ENCODE measurements at regions not wholly inside any gene's neighbourhood (a gene's known extent, or its start where the extent isn't known, plus 50 kb on each side); places are given as distances from the start of the nearest gene placed in this dataset.
A peak's percentile ranks its signal among the peaks of the same experiment; 100 is the strongest.

GRCh38 chr1:55700359-55701130, 485.4 kb upstream of the USP24 start:
- Histone ChIP-seq H3K4me1 (ENCODE audit: control insufficient read depth in 5 of 5, insufficient read depth in 5 of 5, low read length in 5 of 5) (peaks cover 0 to 41% (median 19%) of the 10 kb centered on the region in 5 donors), H3K4me3 (no peak overlapping the region), H3K27ac (ENCODE audit: low read depth in 1 of 2, low read length in 1 of 2) (no peak overlapping the region), H3K9ac (ENCODE audit: insufficient read depth in 1 of 2, low read length in 2 of 2) (no peak overlapping the region), H3K27me3 (ENCODE audit: control insufficient read depth in 3 of 3, insufficient read depth in 3 of 3, low read length in 2 of 3) (no peaks in the 10 kb centered on the region), H3K36me3 (ENCODE audit: control insufficient read depth in 4 of 4, insufficient read depth in 4 of 4, low read length in 4 of 4) (no peaks in the 10 kb centered on the region), H3K9me3 (ENCODE audit: control insufficient read depth in 4 of 4, insufficient read depth in 3 of 4, low read length in 3 of 4) (peaks cover 0 to 1% (median 0%) of the 10 kb centered on the region in 4 donors)
- TF ChIP-seq CTCF (IDR thresholded peaks at IDR 0.05; ENCODE audit: control extremely low read depth, extremely low read depth): no peak
- no peak for DNase-seq
- WGBS, 2 donors: 58 to 82% methylated on average over 2 of the region's 2 CpGs
- ATAC-seq (ENCODE audit: insufficient read depth, low FRiP score): no peak

- Histone ChIP-seq H3K36me3 (ENCODE audit: control insufficient read depth in 4 of 4, insufficient read depth in 4 of 4, low read length in 4 of 4) (no peaks in the 10 kb centered on the region), H3K27me3 (ENCODE audit: control insufficient read depth in 3 of 3, insufficient read depth in 3 of 3, low read length in 2 of 3) (no peaks in the 10 kb centered on the region), H3K9me3 (ENCODE audit: control insufficient read depth in 4 of 4, insufficient read depth in 3 of 4, low read length in 3 of 4) (no peaks in the 10 kb centered on the region), H3K4me3 (no peak overlapping the region), H3K27ac (ENCODE audit: low read depth in 1 of 2, low read length in 1 of 2) (no peak overlapping the region), H3K4me1 (ENCODE audit: control insufficient read depth in 5 of 5, insufficient read depth in 5 of 5, low read length in 5 of 5) (peaks cover 0 to 49% (median 24%) of the 10 kb centered on the region in 5 donors), H3K9ac (ENCODE audit: insufficient read depth in 1 of 2, low read length in 2 of 2) (no peak overlapping the region)
- ATAC-seq (ENCODE audit: insufficient read depth, low FRiP score) (no peak), DNase-seq (no peak)
- no peak for TF ChIP-seq CTCF (IDR thresholded peaks at IDR 0.05; ENCODE audit: control extremely low read depth, extremely low read depth)
- WGBS, 2 donors: 40 to 54% methylated on average over 2 of the region's 2 CpGs
Observed at GRCh38 chr1:55699228-55699627, 484.1 kb upstream of the USP24 start.

- DNase-seq: peak; percentile 44 to 89 (median 83)
- no peak overlapping the region for H3K4me3 ChIP-seq
- H3K36me3 ChIP-seq (ENCODE audit: control insufficient read depth in 4 of 4, insufficient read depth in 4 of 4, low read length in 4 of 4): no peaks in the 10 kb centered on the region
- no peak for ATAC-seq (ENCODE audit: insufficient read depth, low FRiP score)
- no peak overlapping the region for H3K9ac ChIP-seq (ENCODE audit: insufficient read depth in 1 of 2, low read length in 2 of 2)
- no peak overlapping the region for H3K27ac ChIP-seq (ENCODE audit: low read depth in 1 of 2, low read length in 1 of 2)
- H3K4me1 ChIP-seq (ENCODE audit: control insufficient read depth in 5 of 5, insufficient read depth in 5 of 5, low read length in 5 of 5): peaks cover 0 to 42% (median 23%) of the 10 kb centered on the region in 5 donors
- 85 to 98% methylated on average over 4 of the region's 4 CpGs for WGBS, 2 donors
- H3K27me3 ChIP-seq (ENCODE audit: control insufficient read depth in 3 of 3, insufficient read depth in 3 of 3, low read length in 2 of 3): no peaks in the 10 kb centered on the region
- H3K9me3 ChIP-seq (ENCODE audit: control insufficient read depth in 4 of 4, insufficient read depth in 3 of 4, low read length in 3 of 4): no peaks in the 10 kb centered on the region
- TF ChIP-seq CTCF (IDR thresholded peaks at IDR 0.05; ENCODE audit: control extremely low read depth, extremely low read depth): no peak
Observed at GRCh38 chr1:55697997-55698535, 482.9 kb upstream of the USP24 start.
